ENCODE measurements at regions not wholly inside any gene's neighbourhood (a gene's known extent, or its start where the extent isn't known, plus 50 kb on each side); places are given as distances from the start of the nearest gene placed in this dataset.
A peak's percentile ranks its signal among the peaks of the same experiment; 100 is the strongest.

- no peak for DNase-seq (ENCODE audit: low read depth)
Observed at GRCh38 chr18:61948846-61949438, 56.1 kb upstream of the RNF152 start.

DNA sequence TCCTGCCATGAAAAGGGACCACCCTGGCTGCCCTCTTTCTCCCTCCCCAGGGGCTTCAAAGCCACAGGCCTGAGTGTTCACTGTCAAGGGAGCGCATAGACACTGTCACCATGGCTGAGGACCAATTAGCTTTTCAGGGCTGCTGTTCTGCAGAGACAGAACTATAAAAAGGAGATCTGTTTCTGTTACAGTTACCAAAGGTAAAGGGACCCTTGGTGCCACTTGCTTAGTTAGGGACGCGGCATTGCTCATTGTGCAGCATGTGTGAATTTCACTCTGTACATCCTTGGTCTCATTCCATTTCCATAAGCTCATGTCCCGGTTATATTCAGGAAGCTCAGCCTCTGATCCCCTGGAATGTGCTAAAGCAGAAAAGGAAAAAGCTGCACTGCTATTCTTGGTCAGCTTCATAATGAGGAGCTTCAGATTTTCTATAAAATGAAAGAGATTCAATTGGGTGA, 55.5 kb upstream of the RNF152 start:
- DNase-seq (ENCODE audit: low read depth) = no peak

GRCh38 chr18:61946449-61946848, 53.6 kb upstream of the RNF152 start:
- peak; percentile 36 for DNase-seq (ENCODE audit: low read depth)

GRCh38 chr18:61943175-61943964, 50.6 kb upstream of the RNF152 start:
- DNase-seq (ENCODE audit: low read depth) = no peak

Measured in GM04503 (cell line).